Body of pancreas (tissue), 4 donors: ENCODE measurements at regions not wholly inside any gene's neighbourhood (a gene's known extent, or its start where the extent isn't known, plus 50 kb on each side); places are given as distances from the start of the nearest gene placed in this dataset.

ENCODE experiments used
- CTCF ChIP-seq, 7 experiments: fragments of 450-650 bp in 4 of 7; fragments of 200-600 bp in 3 of 7; sonication (generic) in 3 of 7; IDR thresholded peaks; one replicate each; pipeline ENCODE4 v1.5.1; 2016 to 2019; ENCODE audit warnings: antibody characterized with exemption in 7 of 7
- POLR2A ChIP-seq, 3 donors: fragments of 450-650 bp; IDR thresholded peaks; one replicate each; pipeline ENCODE4 v1.6.1; 2016; ENCODE audit warnings: antibody characterized with exemption in 3 of 3, mild to moderate bottlenecking in 2 of 3

GRCh38 chr2:145751629-145752028, 1231.7 kb upstream of the ZEB2 start:
- TF ChIP-seq CTCF (IDR thresholded peaks at IDR 0.05) (no peak), POLR2A (IDR thresholded peaks at IDR 0.05) (no peak)
